ENCODE measurements at regions not wholly inside any gene's neighbourhood (a gene's known extent, or its start where the extent isn't known, plus 50 kb on each side); places are given as distances from the start of the nearest gene placed in this dataset.
"Not testable (repeated sequence)": the region's sequence is repeated elsewhere in the genome, so short reads cannot be mapped to it uniquely, and the experiment has no call there.

DNA sequence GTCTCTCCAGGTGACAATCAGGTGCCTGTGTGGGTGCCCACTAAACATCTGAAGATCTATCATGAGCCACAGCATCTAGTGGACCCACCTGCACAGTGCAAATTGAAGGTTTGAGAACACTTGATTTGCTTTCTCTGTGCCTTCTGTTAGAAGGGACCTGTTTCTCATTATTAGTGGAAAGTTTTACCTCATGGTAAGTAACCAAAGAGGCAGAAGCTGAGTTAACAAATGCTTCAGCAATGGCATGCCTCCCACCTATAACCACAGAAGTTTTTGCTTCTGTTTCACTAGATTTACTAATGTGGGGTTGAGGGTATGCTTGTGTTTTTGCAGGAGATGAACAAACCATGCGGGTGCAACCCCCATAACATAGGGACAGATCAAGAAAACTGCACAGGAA lies 297.4 kb upstream of the DKK2 start:
- Histone ChIP-seq H3K4me3 (ENCODE audit: low read depth in 1 of 2, low read length in 2 of 2) (no peak overlapping the region), H3K36me3 (ENCODE audit: insufficient read depth, low read length) (no peaks in the 10 kb centered on the region), H3K9ac (ENCODE audit: low read depth, low read length) (no peak overlapping the region), H4K20me1 (ENCODE audit: insufficient read depth, low read length) (no peaks in the 10 kb centered on the region), H3K9me3 (ENCODE audit: insufficient read depth, low read length, severe bottlenecking) (no peaks in the 10 kb centered on the region), H3K4me2 (ENCODE audit: insufficient read depth, low read length) (no peak overlapping the region), H3K4me1 (ENCODE audit: insufficient read depth, low read length) (no peaks in the 10 kb centered on the region), H2AFZ (ENCODE audit: low read depth, low read length) (no peak overlapping the region), H3K79me2 (ENCODE audit: insufficient read depth, low read length) (no peaks in the 10 kb centered on the region), H3K27ac (ENCODE audit: low read length) (no peak overlapping the region), H3K27me3 (ENCODE audit: insufficient read depth, low read length, poor library complexity) (peaks cover 3% of the 10 kb centered on the region)
- DNase-seq (no peak), ATAC-seq (ENCODE audit: insufficient read depth, low read depth) (no peak)
- TF ChIP-seq, protein P1, sequence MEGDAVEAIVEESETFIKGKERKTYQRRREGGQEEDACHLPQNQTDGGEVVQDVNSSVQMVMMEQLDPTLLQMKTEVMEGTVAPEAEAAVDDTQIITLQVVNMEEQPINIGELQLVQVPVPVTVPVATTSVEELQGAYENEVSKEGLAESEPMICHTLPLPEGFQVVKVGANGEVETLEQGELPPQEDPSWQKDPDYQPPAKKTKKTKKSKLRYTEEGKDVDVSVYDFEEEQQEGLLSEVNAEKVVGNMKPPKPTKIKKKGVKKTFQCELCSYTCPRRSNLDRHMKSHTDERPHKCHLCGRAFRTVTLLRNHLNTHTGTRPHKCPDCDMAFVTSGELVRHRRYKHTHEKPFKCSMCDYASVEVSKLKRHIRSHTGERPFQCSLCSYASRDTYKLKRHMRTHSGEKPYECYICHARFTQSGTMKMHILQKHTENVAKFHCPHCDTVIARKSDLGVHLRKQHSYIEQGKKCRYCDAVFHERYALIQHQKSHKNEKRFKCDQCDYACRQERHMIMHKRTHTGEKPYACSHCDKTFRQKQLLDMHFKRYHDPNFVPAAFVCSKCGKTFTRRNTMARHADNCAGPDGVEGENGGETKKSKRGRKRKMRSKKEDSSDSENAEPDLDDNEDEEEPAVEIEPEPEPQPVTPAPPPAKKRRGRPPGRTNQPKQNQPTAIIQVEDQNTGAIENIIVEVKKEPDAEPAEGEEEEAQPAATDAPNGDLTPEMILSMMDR (IDR thresholded peaks at IDR 0.05; ENCODE audit: borderline replicate concordance, extremely low read depth, low read length, poor library complexity, severe bottlenecking): no peak
- TF ChIP-seq EZH2 (IDR thresholded peaks at IDR 0.05; ENCODE audit: borderline replicate concordance, low read depth, low read length, severe bottlenecking): no peak

DNA sequence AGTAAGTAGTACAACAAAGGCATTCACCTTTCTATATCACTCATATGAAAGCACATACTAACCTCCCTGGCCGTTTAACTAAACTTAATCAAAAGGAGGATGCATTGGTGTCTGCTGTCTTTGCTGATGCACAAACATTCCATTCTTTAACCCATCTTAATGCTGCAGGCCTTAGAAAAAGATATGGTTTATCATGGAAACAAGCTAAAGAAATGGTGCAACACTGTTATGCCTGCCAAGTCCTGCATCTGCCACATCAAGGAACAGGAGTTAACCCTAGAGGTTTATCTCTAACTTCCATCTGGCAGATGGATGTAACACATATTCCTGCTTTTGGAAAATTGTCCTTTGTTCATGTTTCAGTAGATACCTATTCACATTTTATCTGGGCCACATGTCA lies 296.5 kb upstream of the DKK2 start:
- not testable (repeated sequence) for H3K9ac ChIP-seq (ENCODE audit: low read depth, low read length); ATAC-seq (ENCODE audit: insufficient read depth, low read depth); H2AFZ ChIP-seq (ENCODE audit: low read depth, low read length)

DNA sequence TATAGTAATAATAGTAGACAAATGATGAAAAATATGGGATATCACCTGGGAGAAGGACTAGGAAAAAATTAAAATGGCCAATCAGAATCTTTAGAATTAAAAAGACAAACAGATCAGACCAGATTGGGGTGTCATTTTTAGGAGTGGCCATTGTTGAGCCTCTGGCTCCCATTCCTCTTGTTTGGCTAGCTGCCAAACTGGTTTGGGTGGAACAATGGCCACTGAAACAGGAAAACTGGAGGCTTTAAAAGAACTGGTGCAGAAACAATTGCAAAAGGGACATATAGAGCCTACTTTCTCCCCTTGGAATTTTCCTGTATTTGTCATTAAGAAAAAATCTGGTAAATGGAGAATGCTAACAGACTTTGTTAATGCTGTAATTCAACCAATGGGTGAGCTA lies 294.8 kb upstream of the DKK2 start:
- no peak overlapping the region for H2AFZ ChIP-seq (ENCODE audit: low read depth, low read length)
- H3K9me3 ChIP-seq (ENCODE audit: insufficient read depth, low read length, severe bottlenecking): no peaks in the 10 kb centered on the region
- no peaks in the 10 kb centered on the region for H3K4me1 ChIP-seq (ENCODE audit: insufficient read depth, low read length)
- no peak overlapping the region for H3K9ac ChIP-seq (ENCODE audit: low read depth, low read length)
- no peak for TF ChIP-seq EZH2 (IDR thresholded peaks at IDR 0.05; ENCODE audit: borderline replicate concordance, low read depth, low read length, severe bottlenecking)
- TF ChIP-seq, protein P1 (IDR thresholded peaks at IDR 0.05; ENCODE audit: borderline replicate concordance, extremely low read depth, low read length, poor library complexity, severe bottlenecking): no peak
- DNase-seq (no peak), ATAC-seq (ENCODE audit: insufficient read depth, low read depth) (no peak)
- H4K20me1 ChIP-seq (ENCODE audit: insufficient read depth, low read length): no peaks in the 10 kb centered on the region
- H3K4me2 ChIP-seq (ENCODE audit: insufficient read depth, low read length): no peak overlapping the region
- H3K4me3 ChIP-seq (ENCODE audit: low read depth in 1 of 2, low read length in 2 of 2): no peak overlapping the region
- no peaks in the 10 kb centered on the region for H3K79me2 ChIP-seq (ENCODE audit: insufficient read depth, low read length)
- peaks cover 3% of the 10 kb centered on the region for H3K27me3 ChIP-seq (ENCODE audit: insufficient read depth, low read length, poor library complexity)
- no peak overlapping the region for H3K27ac ChIP-seq (ENCODE audit: low read length)
- H3K36me3 ChIP-seq (ENCODE audit: insufficient read depth, low read length): no peaks in the 10 kb centered on the region

More for the DNA sequence above, 296.5 kb upstream of the DKK2 start:
- not testable (repeated sequence) for H4K20me1 ChIP-seq (ENCODE audit: insufficient read depth, low read length); H3K27me3 ChIP-seq (ENCODE audit: insufficient read depth, low read length, poor library complexity); H3K27ac ChIP-seq (ENCODE audit: low read length); H3K4me1 ChIP-seq (ENCODE audit: insufficient read depth, low read length); DNase-seq; H3K9me3 ChIP-seq (ENCODE audit: insufficient read depth, low read length, severe bottlenecking); H3K4me3 ChIP-seq (ENCODE audit: low read depth in 1 of 2, low read length in 2 of 2); H3K4me2 ChIP-seq (ENCODE audit: insufficient read depth, low read length); H3K79me2 ChIP-seq (ENCODE audit: insufficient read depth, low read length); H3K36me3 ChIP-seq (ENCODE audit: insufficient read depth, low read length)

DNA sequence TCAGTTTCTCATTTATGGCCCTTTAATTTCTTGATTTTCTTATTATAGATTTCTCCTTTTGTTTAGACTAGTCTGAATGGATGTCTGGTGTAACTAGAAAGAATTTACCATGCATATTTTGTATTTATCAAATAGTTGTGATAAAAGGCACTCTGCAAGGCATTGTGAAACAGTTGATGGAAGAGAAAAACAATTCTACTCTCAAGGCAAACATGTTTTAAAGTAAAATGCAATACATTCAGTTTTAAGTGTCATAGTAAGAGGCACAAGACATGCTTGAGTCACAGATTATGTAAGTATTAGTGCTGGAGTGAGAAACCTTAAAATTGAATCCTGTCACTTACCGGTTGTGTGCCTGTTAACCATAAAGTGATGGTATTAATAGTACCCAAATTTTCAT lies 283.3 kb upstream of the DKK2 start:
- no peaks in the 10 kb centered on the region for H3K4me1 ChIP-seq (ENCODE audit: insufficient read depth, low read length)
- H3K9ac ChIP-seq (ENCODE audit: low read depth, low read length): no peak overlapping the region
- H3K4me2 ChIP-seq (ENCODE audit: insufficient read depth, low read length): no peak overlapping the region
- H3K27me3 ChIP-seq (ENCODE audit: insufficient read depth, low read length, poor library complexity): no peaks in the 10 kb centered on the region
- no peak overlapping the region for H2AFZ ChIP-seq (ENCODE audit: low read depth, low read length)
- no peak for TF ChIP-seq EZH2 (IDR thresholded peaks at IDR 0.05; ENCODE audit: borderline replicate concordance, low read depth, low read length, severe bottlenecking)
- TF ChIP-seq, protein P1 (IDR thresholded peaks at IDR 0.05; ENCODE audit: borderline replicate concordance, extremely low read depth, low read length, poor library complexity, severe bottlenecking): no peak
- H3K4me3 ChIP-seq (ENCODE audit: low read depth in 1 of 2, low read length in 2 of 2): no peak overlapping the region
- H3K36me3 ChIP-seq (ENCODE audit: insufficient read depth, low read length): no peaks in the 10 kb centered on the region
- DNase-seq (no peak), ATAC-seq (ENCODE audit: insufficient read depth, low read depth) (no peak)
- no peaks in the 10 kb centered on the region for H4K20me1 ChIP-seq (ENCODE audit: insufficient read depth, low read length)
- no peak overlapping the region for H3K27ac ChIP-seq (ENCODE audit: low read length)
- H3K79me2 ChIP-seq (ENCODE audit: insufficient read depth, low read length): no peaks in the 10 kb centered on the region
- H3K9me3 ChIP-seq (ENCODE audit: insufficient read depth, low read length, severe bottlenecking): no peaks in the 10 kb centered on the region
